HT1080 (cell line): ENCODE measurements at regions not wholly inside any gene's neighbourhood (a gene's known extent, or its start where the extent isn't known, plus 50 kb on each side); places are given as distances from the start of the nearest gene placed in this dataset.

Source experiments
- DNase-seq: peaks from one replicate; pipeline ENCODE4 v3.0.0-alpha.2; 2015; ENCODE audit warnings: low read depth

DNA sequence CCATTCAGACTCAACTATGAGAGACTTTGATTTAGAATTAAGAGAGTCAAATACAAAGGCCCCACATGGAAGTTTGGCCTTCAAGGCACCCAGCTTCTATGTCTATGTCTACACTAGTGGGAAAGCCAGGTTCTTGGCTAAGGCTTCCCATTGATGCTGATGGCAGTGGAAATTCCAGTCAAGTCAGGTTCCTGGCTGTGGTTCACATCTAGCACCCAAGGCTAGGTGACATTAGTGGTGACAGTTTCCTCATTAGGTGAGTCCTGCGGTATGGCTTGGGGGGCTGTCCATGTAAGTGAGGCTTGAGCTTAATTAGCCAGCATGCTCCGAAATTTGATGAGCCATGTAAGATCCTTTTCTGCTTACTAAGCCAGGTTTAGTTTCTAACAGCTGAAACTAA is 460.9 kb downstream of the RMST start:
- DNase-seq, result no peak

DNA sequence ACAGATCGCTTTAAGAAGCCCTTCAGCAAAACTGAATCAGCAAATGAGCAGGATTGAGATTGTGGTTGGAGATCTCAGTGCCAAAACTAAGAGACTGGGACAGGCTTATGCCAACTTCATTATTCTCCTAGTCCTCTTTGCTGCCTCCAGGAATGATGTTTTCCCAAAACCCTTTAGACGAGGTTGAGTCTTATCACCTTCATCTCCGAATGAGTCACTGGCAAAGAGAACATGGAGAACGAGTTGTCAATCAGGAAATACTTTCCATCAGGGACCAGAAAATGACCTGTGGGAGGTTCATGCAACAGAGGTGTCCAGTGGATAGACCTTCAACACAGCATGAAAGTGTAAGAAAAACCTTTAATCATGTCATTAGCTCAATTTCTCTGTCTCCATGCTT is 461.5 kb downstream of the RMST start:
- DNase-seq, result no peak

DNA sequence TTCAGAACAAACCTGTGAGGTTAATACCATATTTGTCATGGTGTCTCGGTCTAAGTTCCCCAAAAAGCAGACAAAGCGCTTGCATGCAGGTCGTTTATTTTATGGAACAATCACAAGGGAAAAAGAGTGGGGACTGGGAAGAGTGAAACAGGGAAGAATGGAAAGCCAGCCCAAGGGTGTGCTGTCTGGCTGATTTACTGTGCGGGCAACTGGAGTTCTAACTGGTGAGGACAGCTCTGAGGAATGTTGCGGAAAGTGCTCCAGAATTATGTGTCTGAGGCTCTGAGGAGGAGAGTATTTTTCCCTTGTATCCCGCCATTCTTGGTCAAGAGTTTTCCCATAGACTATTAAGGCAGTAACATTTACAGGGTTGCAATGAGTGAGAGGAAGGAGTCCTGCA is 465.4 kb downstream of the RMST start:
- no peak for DNase-seq

DNA sequence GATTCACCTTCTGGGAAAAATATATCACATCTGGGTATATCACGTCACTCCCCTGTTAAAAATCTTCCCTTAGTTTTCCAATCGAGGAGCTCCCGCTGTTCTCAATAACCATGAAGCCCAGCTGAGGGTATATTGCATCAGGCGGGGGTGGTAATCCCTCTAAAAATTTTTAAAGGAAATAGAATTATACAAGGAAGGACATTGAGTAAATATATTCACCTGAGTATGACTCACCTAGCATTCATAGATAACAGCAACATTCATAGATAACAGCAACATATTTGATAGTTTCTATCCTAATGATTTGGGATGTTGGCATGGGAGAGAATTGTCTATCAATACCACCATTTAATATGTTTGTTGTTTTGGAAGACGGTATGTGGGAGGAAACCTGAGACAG is 473.6 kb downstream of the RMST start:
- DNase-seq, result no peak

DNA sequence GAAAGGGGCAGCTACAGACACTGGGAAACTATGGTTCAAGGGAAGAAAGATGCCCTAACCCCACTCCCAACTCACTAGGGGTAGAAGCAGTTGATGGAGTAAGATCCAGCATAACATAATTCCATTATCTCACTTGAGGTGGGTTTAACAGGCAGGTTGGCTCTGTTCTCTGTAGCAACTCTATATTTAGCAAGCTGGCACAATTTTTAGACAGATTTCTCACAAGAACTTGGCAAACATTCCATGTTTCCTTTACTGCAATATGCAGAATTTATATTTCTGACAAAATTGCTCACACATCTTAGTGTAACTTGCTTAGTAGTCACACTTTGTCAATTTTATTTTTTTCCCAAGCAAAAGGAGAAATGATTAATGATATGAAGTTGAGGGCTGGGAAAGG is 475.4 kb downstream of the RMST start:
- DNase-seq, result no peak

DNA sequence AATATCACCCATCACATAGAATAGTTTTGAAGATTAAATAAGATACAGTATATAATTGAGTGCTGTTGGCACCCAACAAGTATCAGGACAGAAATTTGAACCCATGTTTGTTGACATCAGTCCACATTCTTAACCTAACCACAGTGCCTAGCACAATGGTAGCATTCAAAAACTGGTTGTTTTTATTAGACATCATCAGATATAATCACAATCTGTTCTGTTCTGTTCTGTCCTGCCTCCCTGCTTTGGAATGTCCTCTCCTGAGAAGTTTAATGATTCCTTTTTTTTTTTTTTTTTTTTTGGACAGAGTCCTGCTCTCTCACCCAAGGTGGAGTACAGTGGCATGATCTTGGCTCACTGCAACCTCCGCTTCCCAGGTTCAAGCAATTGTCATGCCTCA is 476.6 kb downstream of the RMST start:
- no peak for DNase-seq

DNA sequence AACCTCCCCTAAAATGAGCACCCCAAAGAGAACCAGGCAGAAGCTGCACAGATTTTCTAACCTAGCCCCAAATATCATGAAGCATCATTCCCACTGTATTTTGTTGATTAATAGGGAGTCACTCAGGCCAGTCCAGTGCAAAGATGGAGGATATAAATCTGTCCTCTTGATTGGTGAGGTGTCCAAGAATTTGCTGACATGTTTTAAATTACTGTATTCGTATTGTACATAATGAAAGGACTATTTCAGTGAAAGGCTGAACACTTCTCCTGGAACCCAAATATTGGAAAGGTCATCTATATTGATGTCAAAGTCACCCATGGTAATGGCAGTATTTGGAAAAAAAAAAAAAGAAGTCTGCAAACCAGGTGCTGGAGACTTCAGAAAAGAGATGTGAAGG is 477.5 kb downstream of the RMST start:
- no peak for DNase-seq

DNA sequence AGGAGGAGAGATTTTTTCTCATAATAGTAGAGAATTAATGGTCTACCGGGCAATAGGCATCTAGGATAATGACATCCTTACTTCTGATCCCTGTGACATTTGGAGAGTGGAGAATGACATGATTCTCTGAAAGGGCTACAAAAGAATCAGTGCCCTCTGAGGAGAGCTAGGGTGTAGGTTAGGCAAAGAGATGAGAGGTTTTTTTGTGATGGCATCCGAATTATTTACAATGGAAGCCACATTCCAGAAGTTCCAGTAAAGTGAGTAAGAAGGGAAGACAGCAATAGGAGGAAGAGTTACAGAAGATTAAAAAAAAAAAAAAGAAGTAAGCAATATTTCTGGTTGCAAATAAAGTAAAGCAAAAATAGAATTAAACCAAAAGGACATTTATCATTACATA is 478.0 kb downstream of the RMST start:
- DNase-seq, result peak; percentile 24

DNA sequence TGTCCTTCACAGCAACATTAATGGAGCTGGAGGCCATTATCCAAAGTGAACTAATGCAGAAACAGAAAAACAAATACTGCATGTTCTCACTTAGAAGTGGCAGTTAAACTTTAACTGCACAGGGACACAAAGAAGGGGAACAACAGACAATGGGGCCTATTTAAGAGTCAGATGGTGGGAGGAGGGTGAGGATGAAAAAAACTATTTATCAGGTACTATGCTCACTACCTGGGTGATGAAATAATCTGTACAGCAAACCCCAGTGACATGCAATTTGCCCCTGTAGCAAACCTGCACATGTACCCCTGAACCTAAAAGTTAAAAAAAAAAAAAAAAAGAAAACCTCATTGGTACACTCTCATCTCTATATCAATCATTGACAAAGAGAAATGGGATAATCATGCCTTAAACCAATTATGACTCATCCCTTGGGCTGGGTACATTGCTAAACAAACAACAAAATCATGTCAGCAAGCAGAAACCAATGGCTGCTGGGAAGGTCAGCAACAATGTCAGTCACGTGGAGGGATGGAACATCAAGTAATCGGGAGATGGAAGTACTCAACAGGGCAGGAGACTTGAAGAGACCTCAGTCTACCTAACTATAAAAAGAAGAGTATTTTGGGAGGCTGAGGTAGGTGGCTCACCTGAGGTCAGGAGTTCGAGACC is 479.2 kb downstream of the RMST start:
- DNase-seq, result no peak

DNA sequence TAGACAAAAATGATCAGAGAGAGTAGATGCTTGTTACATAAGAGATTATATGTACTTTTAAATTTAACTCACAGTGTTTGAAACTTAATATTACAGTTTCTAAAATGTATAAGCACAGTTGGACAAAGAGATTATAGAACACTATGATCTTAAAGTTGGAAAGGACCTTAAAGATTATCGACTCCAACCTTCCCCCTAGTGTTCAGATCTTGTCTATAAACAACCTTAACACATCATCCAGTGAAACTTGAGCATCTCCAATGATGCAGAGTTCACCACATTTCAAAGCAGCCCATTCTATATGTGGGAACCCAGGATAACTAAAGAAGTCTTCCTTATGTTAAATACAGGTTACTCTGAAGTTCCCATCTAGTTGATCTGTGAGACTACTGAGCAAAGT is 480.8 kb downstream of the RMST start:
- no peak for DNase-seq

DNA sequence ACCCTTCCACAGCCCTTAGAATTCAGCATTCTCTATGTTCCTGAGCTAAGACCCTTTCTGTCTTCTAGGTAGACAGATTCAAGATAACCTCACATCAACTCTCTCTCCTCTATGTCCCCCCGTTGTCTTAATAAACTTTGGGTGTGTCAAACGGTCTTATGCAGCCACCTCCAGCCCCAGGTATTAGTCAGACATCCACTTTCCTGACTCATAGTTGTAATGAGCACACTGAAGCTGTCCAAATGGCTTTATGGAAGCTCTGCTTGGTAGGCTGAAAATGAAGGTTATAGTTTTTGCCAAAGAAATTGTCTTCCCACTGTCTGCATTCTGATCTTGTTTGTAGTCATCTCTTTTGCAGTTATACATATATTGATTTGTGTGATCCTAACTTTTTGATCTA is 482.0 kb downstream of the RMST start:
- DNase-seq, result peak; percentile 23

DNA sequence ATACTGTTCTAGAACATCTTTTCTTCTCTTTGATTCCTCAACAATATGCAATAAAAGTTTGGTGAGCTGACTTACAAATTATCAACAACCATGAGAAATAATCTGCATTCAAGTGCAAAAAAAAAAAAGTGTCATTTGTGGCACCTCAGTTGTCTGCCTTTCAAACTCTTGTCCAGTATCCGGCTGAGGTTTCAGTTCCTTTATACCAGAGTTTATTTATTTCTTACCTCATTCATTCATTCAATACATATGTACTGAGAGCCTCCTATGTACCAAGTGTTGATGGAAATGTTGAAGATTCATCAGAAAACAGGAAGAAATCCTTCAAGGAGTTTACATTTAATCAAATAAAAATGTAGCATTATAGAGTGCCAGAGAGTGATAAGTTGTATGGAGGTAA is 484.1 kb downstream of the RMST start:
- no peak for DNase-seq

DNA sequence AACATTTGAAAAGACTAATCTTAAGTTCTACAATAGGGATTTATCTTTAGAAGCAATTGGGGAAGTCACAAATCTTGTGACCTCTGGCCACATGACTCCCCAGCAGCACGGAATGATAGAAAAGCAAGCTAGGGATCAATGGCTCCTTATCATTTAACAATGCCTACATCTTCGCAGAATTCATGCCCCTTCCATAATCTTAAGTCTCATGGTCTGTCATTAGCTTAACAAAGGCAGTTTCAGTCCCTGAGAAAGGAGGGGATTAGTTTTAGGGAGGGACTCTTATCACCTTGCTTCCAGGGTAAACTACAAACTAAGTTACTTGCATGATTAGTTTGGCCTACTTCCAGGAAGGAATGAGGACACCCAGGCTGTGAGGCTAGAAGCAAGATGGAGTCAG is 486.0 kb downstream of the RMST start:
- no peak for DNase-seq

DNA sequence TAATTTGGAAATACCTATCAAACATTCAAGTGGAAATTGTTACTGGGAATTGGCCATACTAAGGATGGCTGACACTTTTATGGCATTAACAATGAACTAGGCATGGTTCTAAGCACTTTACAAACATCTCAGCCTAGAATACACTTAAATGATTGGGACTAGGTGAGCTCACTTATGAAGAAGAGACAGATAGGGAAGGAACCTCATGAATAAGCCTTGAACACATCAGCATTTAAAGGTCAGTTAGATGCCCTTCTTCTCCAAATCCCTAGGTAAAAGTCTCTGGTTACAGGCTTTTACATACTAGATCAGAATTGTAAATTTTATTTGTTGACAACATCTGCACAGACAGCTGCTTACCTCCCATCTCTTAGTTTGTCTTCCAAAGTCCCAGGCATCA is 488.6 kb downstream of the RMST start:
- no peak for DNase-seq

DNA sequence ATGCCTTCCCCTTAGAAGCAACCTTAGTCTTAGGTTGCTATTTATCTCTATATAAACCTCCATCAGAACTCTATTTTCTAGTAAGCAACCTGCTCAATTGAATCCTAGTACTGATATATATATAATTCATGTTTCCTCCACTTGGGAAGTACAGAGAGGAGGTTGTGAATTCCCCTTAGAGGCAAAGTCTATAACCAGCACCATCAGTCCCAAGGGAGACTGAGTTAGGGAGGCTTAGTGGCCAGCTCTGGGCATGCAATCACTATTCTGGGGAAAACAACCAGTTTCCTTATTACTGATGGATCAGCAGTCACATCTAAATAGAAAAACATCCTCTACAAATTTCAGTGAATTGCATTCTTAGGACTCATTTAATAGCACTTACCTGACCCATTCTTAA is 489.1 kb downstream of the RMST start:
- DNase-seq, result no peak

DNA sequence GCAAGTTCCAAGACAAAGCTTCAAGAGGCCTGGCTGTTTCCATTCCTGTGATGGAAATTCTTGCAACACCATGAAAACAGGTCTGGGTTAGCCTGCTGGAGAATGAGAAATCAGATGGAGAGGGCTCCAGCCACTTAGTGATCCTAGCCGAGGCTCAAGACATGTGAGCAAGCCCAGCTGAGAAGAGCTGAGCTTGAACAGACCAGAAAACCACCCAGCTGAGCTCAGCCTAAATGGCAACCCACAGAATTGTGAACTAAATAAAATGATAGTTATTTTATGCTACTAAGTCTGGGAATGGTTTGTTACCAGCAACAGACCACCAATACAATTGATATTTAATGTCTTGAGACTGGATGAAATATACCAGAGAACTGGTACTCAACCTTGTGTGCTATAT is 494.5 kb downstream of the RMST start:
- no peak for DNase-seq

DNA sequence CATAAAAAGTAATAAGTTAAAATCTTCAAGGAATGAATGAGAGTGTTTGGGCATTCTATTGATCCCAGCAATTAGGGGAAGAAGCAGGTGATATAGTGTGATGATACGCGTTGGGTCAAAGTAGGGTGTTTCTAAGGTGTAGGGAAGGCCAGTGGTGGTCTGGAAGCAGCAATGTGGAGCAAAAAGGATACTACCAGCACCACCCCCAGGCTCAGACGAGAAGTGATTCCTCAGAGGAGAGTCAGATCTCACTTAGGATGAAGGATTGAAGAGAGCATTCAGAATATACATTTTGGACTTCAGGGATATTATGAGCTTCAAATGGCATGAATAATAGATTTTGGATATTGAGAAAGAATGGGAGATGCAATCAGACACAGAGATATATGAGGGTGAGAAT is 497.6 kb downstream of the RMST start:
- no peak for DNase-seq

DNA sequence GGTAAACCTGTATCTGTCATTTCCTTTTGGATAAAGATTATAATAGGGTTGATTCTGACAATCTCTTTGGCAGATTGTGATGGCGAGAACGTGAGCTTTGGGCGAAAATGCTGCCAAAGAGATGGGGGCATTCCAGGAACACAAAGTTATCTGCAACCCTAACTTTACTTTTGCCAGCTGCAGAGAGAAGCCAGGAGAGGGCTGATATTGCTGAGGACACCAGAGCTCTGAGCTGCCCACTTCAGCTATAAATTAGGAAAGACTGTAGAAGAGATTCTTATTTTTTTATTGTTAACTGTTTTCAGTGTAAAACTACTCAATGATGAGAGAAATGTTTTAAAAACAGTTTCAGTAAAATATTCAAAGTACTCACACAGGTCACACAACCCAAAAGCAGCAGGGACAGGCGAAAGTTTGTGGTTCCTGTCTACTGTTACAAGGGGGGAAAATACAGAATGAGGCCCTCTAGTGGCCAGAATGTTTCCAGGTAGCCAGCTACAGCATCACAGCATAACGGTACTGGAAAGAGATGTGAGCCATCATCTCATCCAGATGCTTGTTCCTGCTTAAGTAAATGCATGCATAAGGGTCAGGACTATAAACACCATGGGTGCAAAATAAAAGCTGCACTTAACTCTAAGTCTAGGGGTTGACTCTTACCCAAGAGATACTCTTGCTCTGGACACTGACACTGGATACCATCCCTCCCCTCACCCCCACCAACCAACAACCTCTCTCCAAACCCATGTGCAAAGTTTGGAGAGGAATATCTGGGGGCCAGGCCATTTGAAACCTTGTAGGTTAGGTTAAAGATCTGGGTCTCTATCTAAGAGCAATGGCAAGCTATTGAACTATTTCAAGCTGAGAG is 498.4 kb downstream of the RMST start:
- DNase-seq, result peak; percentile 14

DNA sequence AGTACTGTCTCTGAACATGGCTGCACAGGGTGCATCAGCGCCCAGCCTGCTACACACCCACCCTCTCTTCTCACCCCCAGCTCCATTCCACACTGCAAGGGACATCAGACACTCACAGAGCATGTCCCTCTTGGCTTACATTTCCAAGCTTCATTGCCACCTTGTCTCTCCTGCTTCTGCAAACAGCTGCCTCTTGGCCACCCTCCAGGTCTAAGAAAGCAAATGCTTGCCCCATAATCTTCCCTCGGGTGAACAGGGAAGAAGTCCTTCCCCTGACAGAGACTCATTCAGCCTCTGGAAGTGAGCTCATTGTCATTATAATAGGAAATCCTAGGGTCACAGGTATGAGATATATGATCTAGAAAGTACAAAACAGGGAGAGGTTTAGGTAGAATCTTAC is 505.2 kb downstream of the RMST start:
- no peak for DNase-seq

DNA sequence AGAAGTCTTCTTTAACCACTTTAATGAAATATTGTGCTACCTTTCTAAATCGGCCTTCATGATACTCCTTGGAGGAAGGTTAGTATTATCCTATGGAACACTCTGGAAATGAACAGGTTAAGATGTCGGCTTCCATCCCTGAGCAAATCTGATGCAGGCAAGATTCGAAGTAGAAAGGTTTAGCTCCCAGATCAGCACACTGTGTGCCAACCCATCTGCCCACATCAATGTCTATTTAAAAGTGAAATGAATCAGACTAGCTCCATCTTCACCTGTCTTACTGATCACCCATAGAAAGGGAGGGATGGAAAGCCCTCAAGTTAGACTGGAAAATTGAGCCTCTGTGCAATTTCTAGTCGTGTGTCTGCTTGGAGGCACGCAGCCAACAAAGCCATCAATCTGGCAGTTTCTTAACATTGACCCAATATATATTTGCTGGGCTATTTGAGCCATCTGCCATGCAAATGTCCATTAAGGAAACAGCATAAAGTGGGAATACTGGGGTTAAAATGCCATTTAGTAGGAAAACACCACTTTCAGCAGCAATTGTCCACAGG is 506.1 kb downstream of the RMST start:
- no peak for DNase-seq

DNA sequence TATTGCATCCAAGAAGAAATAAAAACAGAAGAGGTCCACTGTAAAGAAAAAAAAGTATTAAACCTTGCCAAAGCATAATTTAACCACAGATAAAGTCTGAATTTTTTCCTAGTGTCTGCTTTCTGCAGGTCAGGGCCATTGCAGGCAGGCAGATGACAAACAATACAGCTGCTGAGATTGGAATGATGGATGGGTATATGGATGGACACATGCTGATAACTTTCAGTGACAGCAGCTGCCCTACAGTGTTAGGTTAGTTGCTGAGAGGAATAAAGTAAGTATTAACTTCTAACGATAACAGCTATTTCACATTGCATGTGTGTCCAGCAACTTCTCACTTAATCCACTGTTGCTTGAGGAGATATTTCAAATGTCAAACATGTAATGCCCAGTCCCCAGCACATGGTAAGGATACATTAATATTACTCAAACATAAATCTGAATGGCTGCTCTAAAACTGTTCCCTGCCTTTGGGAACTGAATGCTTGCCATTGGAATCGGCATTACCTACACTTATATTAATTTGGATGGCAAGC is 515.3 kb downstream of the RMST start:
- no peak for DNase-seq

DNA sequence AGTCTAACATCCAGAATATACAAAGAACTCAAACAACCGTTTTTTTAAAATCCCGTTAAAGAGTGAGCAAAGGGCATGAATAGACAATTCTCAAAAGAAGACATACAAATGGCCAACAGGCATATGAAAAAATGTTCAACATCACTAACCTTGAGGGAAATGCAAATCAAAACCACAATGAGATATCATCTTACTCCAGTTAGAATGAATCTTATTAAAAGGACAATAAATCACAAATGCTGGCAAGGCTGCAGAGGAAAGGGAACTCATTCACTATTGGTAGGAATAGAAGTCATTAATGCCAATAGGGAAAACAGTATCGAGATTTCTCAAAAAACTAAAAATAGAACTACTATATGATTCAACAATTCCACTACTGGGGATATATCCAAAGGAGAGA is 520.1 kb downstream of the RMST start:
- DNase-seq, result no peak

DNA sequence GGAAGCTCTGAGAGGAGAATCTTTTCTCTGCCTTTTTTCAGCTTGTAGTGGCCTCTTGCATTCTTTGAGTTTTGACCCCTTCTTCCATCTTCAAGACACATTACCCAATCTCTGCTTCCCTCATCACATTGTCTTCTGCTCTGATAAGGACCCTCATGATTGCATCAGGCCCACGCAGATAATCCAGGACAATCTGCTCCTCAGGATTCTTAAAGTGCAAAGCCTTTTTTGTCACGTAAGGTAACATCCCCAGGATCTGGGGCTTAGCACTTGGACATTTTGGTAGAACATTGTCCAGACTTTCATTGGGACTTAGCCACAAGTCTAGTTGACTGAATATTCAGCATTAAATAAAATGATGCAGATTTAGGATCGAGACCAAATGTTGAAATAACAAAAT is 521.2 kb downstream of the RMST start:
- no peak for DNase-seq
